GM12878 (cell line): ENCODE measurements at regions not wholly inside any gene's neighbourhood (a gene's known extent, or its start where the extent isn't known, plus 50 kb on each side); places are given as distances from the start of the nearest gene placed in this dataset.

Experiments used
- ATAC-seq: fragments of 200-7000 bp; cut with Tn5 transposase; 3 replicates; pipeline ENCODE4 v1.9.1; 2020; ENCODE audit warnings: mild to moderate bottlenecking, moderate library complexity
- BruUV-seq: library from RNA; stranded (reverse); fragments of 400-500 nt; replicated peaks from 2 replicates; lab custom pipeline; 2021; lab: Mats Ljungman, UMichigan
- CTCF ChIA-PET: fragments of 300-600 bp; sonication (Branson Sonifier 250); formaldehyde crosslinking; extraction: SDS; loops from one replicate; lab custom pipeline; 2021; ENCODE audit warnings: inconsistent platforms; lab: Yijun Ruan, JAX
- POLR2A ChIA-PET: fragments of 350-600 bp; formaldehyde crosslinking; extraction: SDS; loops from one replicate; lab custom pipeline; 2021; ENCODE audit warnings: inconsistent platforms; lab: Charles Lee
- RAD21 ChIA-PET: fragments of 300-600 bp; sonication (Branson Sonifier 250); formaldehyde crosslinking; loops from one replicate; lab custom pipeline; 2023; ENCODE audit warnings: antibody characterized with exemption; ENCODE audit not compliant: unreplicated experiment; lab: Charles Lee
- SMC1A ChIA-PET: fragments of 300-600 bp; sonication (Branson Sonifier 250); formaldehyde crosslinking; loops from one replicate; lab custom pipeline; 2023; ENCODE audit not compliant: unreplicated experiment, uncharacterized antibody; lab: Charles Lee
- DNase-seq: peaks from one replicate; pipeline ENCODE4 v3.0.0-alpha.2; 2011; ENCODE audit warnings: low read depth, low spot score
- FAIRE-seq: peaks from 3 replicates; lab custom pipeline; 2011; peaks lifted over from hg19 to GRCh38; lab: Jason Lieb, UNC
- H2AFZ ChIP-seq: 2 replicates; pipeline ENCODE4 v1.6.0; 2011; ENCODE audit warnings: low read depth, low read length, control low read depth; ENCODE audit not compliant: control insufficient read depth
- H3K27ac ChIP-seq: 2 replicates; pipeline ENCODE4 v1.5.1; 2011; ENCODE audit warnings: control low read depth; ENCODE audit not compliant: control insufficient read depth, insufficient read depth
- H3K27me3 ChIP-seq, 2 experiments: replicated peaks in 1 of 2; 2 replicates each; pipeline versions ENCODE4 v1.6.0 to v1.6.1; 2011; ENCODE audit warnings: low read length in 1 of 2; ENCODE audit not compliant: control insufficient read depth in 2 of 2, insufficient read depth in 2 of 2
- H3K36me3 ChIP-seq, 2 experiments: 2 replicates each; pipeline ENCODE4 v1.5.1; 2011; ENCODE audit warnings: low read length in 1 of 2; ENCODE audit not compliant: control insufficient read depth in 2 of 2, insufficient read depth in 2 of 2
- H3K4me1 ChIP-seq: 2 replicates; pipeline ENCODE4 v1.6.1; 2011; ENCODE audit warnings: mild to moderate bottlenecking, low read length, moderate library complexity, mixed read lengths; ENCODE audit not compliant: control insufficient read depth, insufficient read depth
- H3K4me2 ChIP-seq: 2 replicates; pipeline ENCODE4 v1.6.0; 2011; ENCODE audit warnings: control low read depth; ENCODE audit not compliant: control insufficient read depth, insufficient read depth
- H3K4me3 ChIP-seq: fragments of 200-600 bp; sonication (generic); 2 replicates; pipeline ENCODE4 v1.5.1; 2016
- H3K79me2 ChIP-seq: 2 replicates; pipeline ENCODE4 v1.6.0; 2011; ENCODE audit warnings: low read length; ENCODE audit not compliant: control insufficient read depth, insufficient read depth
- H3K9ac ChIP-seq: 2 replicates; pipeline ENCODE4 v1.8.0; 2011; ENCODE audit warnings: low read length, control low read depth, mixed read lengths; ENCODE audit not compliant: control insufficient read depth, insufficient read depth
- H3K9me3 ChIP-seq: replicated peaks from 3 replicates; pipeline ENCODE4 v1.5.1; 2011; ENCODE audit warnings: mild to moderate bottlenecking, low read length; ENCODE audit not compliant: control insufficient read depth, insufficient read depth
- H4K20me1 ChIP-seq: 2 replicates; pipeline ENCODE4 v1.6.0; 2011; ENCODE audit not compliant: control insufficient read depth, insufficient read depth
- BMI1 ChIP-seq: fragments of 450-650 bp; IDR thresholded peaks from 2 replicates; pipeline ENCODE4 v1.6.1; 2016; ENCODE audit warnings: mild to moderate bottlenecking, moderate library complexity, borderline replicate concordance
- HCFC1 ChIP-seq: fragments of 150-350 bp; IDR thresholded peaks from 2 replicates; pipeline ENCODE4 v1.6.1; 2014; ENCODE audit warnings: low read length
- HDAC6 ChIP-seq: fragments of 200-600 bp; sonication (generic); IDR thresholded peaks from one replicate; pipeline ENCODE4 v1.8.0; 2017; ENCODE audit warnings: antibody characterized with exemption; ENCODE audit not compliant: unreplicated experiment
- IRF3 ChIP-seq: fragments of 450-650 bp; IDR thresholded peaks from 2 replicates; pipeline ENCODE4 v1.6.1; 2014; ENCODE audit warnings: mild to moderate bottlenecking
- JUND ChIP-seq: IDR thresholded peaks from 2 replicates; pipeline ENCODE4 v1.6.1; 2012; ENCODE audit warnings: low read depth, mild to moderate bottlenecking, low read length, improper control_type of control experiment, moderate library complexity
- RCOR1 ChIP-seq: conservative IDR thresholded peaks from 2 replicates; pipeline ENCODE4 v1.6.1; 2012; ENCODE audit warnings: low read depth, low read length, improper control_type of control experiment
- SUPT20H ChIP-seq: IDR thresholded peaks from 2 replicates; pipeline ENCODE4 v1.6.1; 2011; ENCODE audit warnings: low read depth, mild to moderate bottlenecking, low read length, moderate library complexity, borderline replicate concordance; ENCODE audit not compliant: control insufficient read depth
- TAF1 ChIP-seq: IDR thresholded peaks from 2 replicates; pipeline ENCODE4 v1.6.1; 2011; ENCODE audit warnings: mild to moderate bottlenecking, low read depth, low read length, borderline replicate concordance
- YY1 ChIP-seq: IDR thresholded peaks from 2 replicates; pipeline ENCODE4 v1.6.1; 2011; ENCODE audit warnings: low read depth, mild to moderate bottlenecking, low read length
- ZBTB40 ChIP-seq: fragments of 450-650 bp; IDR thresholded peaks from 2 replicates; pipeline ENCODE4 v1.6.1; 2016; ENCODE audit warnings: mild to moderate bottlenecking, moderate library complexity, borderline replicate concordance
- ZNF592 ChIP-seq: fragments of 450-650 bp; IDR thresholded peaks from 2 replicates; pipeline ENCODE4 v1.6.1; 2017; ENCODE audit warnings: mild to moderate bottlenecking, moderate library complexity
- ZZZ3 ChIP-seq: IDR thresholded peaks from 2 replicates; pipeline ENCODE4 v1.6.1; 2011; ENCODE audit warnings: low read depth; ENCODE audit not compliant: control insufficient read depth, insufficient read length
- WGBS: methylation state at CpG from one replicate; pipeline ENCODE4 v1.1.6; 2016; ENCODE audit warnings: low lambda C conversion rate; ENCODE audit not compliant: insufficient replicate concordance, insufficient coverage; ENCODE audit errors: missing lambda C conversion rate; 5-methylcytosine and 5-hydroxymethylcytosine counted together
- in situ Hi-C: fragments of 300-500 bp; cut with MboI; formaldehyde crosslinking; loops from 9 replicates; pipeline ENCODE4 v1.14.3; 2018; ENCODE audit warnings: mixed read lengths
- intact Hi-C: fragments of 100-400 bp; cut with micrococcal nuclease; formaldehyde crosslinking; loops from one replicate; pipeline ENCODE4 v1.14.2; 2022; ENCODE audit not compliant: unreplicated experiment

DNA sequence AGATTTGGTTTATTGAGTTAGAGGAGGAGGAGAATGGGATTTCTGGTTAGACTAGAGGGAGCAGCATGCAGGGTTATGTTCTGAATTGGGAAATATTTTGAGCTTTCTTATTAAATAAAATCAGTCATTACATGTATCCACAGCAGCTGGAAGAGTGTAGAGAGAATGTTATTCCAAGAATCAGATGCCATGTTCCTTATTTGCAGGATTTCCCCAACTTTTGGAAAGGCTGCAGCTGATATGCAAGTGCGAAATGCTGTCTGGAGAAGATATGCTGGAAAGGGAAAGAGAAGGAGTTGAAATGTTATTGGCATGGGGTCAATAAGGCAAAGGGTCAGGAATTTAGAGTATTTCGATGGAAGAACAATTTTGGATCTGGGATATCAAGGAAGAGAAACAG lies 255.8 kb downstream of the MTX2 start (continued):
- TF ChIP-seq ZBTB40 = no peak

DNA sequence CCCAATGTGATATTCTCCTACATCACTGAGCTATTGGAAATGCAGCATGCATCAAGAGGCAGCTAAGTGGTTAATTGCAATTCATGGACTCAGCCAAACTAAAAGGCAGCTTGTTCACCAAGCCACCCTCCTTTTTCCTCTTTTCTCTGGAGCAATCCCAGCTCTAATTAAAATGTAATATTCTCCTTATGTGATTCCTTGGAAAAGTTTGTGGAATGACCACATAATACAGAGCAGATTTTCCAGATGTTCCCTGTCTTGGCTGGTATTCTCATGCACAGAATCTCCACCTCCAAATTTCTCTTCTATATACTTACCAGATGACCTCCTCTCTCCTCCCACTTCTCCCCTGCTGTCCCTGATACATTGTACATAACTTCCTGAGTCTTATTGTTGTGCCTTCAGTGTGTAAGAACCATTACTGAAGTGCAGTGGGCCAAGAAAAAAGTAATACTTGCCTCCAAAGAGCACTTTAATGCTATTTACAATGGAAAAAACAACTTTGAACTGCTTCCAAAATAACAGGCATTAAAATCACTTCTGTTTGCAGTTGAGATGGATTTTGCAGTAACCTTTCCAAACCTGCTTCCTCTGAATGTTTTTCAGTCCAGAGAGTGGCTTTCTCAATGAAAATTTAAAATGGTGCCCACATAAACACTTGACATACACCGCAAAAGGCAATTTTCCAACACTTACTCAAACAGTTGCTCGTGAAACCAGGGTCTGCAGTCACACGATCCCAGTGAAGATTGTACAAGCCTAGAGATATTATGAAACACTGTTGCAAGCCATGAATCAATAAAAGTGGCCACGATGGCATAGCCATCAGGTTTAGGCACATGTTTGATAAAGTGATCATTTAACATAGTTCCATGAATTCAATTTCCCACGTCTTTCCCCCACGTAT lies 258.0 kb downstream of the MTX2 start:
- ChIA-PET RAD21 (no interaction called here), SMC1A (interaction anchor here (1.1 kb wide), 2 partner anchors 14 to 37 kb away, joined by 3 read pairs; no protein-coding TSS in a partner anchor), POLR2A (no interaction called here), CTCF (interaction anchor here (1.5 to 2.0 kb wide), 3 partner anchors 10 to 73 kb away, joined by 5 to 6 read pairs (median 5); no protein-coding TSS in a partner anchor)
- H3K4me3 ChIP-seq = no peak overlapping the region
- no peaks in the 10 kb centered on the region for H3K9me3 ChIP-seq
- no peak overlapping the region for H3K9ac ChIP-seq
- no peak overlapping the region for H3K27ac ChIP-seq
- ATAC-seq (no peak), FAIRE-seq (no peak), DNase-seq (no peak)
- BruUV-seq = no TSS peak
- H3K27me3 ChIP-seq = peaks cover 0 to 4% of the 10 kb centered on the region in 2 experiments; a peak in 1 of 4 replicates
- no peaks in the 10 kb centered on the region for H3K79me2 ChIP-seq
- no peak overlapping the region for H3K4me2 ChIP-seq
- H3K4me1 ChIP-seq = no peaks in the 10 kb centered on the region
- intact Hi-C loops = no loop called here
- WGBS = 44% methylated on average over 6 of the region's 6 CpGs
- in situ Hi-C loops = no loop called here
- no peak overlapping the region for H2AFZ ChIP-seq
- no peaks in the 10 kb centered on the region for H3K36me3 ChIP-seq
- no peaks in the 10 kb centered on the region for H4K20me1 ChIP-seq
- TF ChIP-seq YY1 (no peak), HDAC6 (no peak), JUND (no peak), RCOR1 (no peak), SUPT20H (no peak), ZNF592 (no peak), IRF3 (no peak), ZZZ3 (no peak), HCFC1 (no peak), TAF1 (no peak), BMI1 (no peak)
